Uterus (tissue), 3 donors: ENCODE measurements at regions not wholly inside any gene's neighbourhood (a gene's known extent, or its start where the extent isn't known, plus 50 kb on each side); places are given as distances from the start of the nearest gene placed in this dataset.

Experiments
- DNase-seq, 2 donors: peaks; one replicate each; pipeline ENCODE4 v3.0.0-alpha.2; 2019 to 2020
- H3K27ac ChIP-seq, 2 donors: fragments of 200-600 bp; sonication (generic); 1 replicate in 1 of 2; 2 replicates in 1 of 2; pipeline ENCODE4 v1.5.1; 2016 to 2018
- H3K27me3 ChIP-seq, 2 donors: fragments of 200-600 bp; sonication (generic); one replicate each; pipeline ENCODE4 v1.5.1; 2018 to 2019; ENCODE audit warnings: control low read depth in 1 of 2
- H3K36me3 ChIP-seq, 2 donors: fragments of 200-600 bp; sonication (generic); one replicate each; pipeline ENCODE4 v1.5.1; 2019; ENCODE audit warnings: control low read depth in 1 of 2
- H3K4me1 ChIP-seq, 2 donors: fragments of 200-600 bp; sonication (generic); one replicate each; pipeline ENCODE4 v1.5.1; 2018 to 2019; ENCODE audit warnings: control low read depth in 1 of 2
- H3K4me3 ChIP-seq, 2 donors: fragments of 200-600 bp; sonication (generic); 1 replicate in 1 of 2; 2 replicates in 1 of 2; pipeline ENCODE4 v1.5.1; 2018 to 2019; ENCODE audit warnings: mild to moderate bottlenecking in 1 of 2
- H3K9me3 ChIP-seq, 2 donors: fragments of 200-600 bp; sonication (generic); one replicate each; pipeline ENCODE4 v1.5.1; 2019; ENCODE audit warnings: control low read depth in 1 of 2
- POLR2A ChIP-seq, 2 donors: fragments of 450-650 bp; IDR thresholded peaks; one replicate each; pipeline ENCODE4 v1.6.1; 2016; ENCODE audit warnings: antibody characterized with exemption in 2 of 2, mild to moderate bottlenecking in 1 of 2, moderate library complexity in 1 of 2
- intact Hi-C: fragments of 100-400 bp; cut with DNase I; formaldehyde crosslinking; loops from one replicate; pipeline ENCODE4 v1.15.1; 2023; ENCODE audit warnings: low total_unique reads
- TF ChIP-seq, protein P1 (sequence below), 4 experiments: fragments of 200-600 bp in 2 of 4; fragments of 450-650 bp in 2 of 4; sonication (generic) in 2 of 4; IDR thresholded peaks; one replicate each; pipeline ENCODE4 v1.5.1; 2016 to 2019; ENCODE audit warnings: antibody characterized with exemption in 4 of 4, mild to moderate bottlenecking in 2 of 4, moderate library complexity in 1 of 4
- donor health status: DM: yes; HTN: yes; CAD: no.

DNA sequence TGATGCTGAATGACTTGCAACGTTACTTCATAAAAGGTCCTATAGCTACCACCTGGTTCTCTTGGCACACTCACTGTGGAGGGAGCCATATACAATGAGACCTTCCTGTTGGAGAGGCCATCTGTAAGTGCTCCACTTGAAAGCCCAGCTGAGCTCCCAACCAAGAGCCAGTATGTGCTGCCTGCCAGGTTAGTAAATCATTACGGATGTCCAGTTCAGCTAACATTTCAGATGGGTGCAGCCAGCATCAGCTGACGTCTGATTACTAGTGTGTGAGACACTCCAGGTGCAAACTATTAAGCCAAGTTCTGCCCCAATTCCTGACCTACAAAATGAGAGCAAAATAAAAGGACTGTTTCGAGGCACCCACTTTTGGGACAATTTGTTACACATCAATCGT is 274.4 kb upstream of the ROBO2 start:
- H3K9me3 ChIP-seq: no peaks in the 10 kb centered on the region
- no peak for DNase-seq
- no peak for TF ChIP-seq POLR2A (IDR thresholded peaks at IDR 0.05)
- TF ChIP-seq, protein P1, sequence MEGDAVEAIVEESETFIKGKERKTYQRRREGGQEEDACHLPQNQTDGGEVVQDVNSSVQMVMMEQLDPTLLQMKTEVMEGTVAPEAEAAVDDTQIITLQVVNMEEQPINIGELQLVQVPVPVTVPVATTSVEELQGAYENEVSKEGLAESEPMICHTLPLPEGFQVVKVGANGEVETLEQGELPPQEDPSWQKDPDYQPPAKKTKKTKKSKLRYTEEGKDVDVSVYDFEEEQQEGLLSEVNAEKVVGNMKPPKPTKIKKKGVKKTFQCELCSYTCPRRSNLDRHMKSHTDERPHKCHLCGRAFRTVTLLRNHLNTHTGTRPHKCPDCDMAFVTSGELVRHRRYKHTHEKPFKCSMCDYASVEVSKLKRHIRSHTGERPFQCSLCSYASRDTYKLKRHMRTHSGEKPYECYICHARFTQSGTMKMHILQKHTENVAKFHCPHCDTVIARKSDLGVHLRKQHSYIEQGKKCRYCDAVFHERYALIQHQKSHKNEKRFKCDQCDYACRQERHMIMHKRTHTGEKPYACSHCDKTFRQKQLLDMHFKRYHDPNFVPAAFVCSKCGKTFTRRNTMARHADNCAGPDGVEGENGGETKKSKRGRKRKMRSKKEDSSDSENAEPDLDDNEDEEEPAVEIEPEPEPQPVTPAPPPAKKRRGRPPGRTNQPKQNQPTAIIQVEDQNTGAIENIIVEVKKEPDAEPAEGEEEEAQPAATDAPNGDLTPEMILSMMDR (IDR thresholded peaks at IDR 0.05): no peak
- no peaks in the 10 kb centered on the region for H3K27me3 ChIP-seq
- intact Hi-C loops: no loop called here
- H3K36me3 ChIP-seq: no peaks in the 10 kb centered on the region
- no peaks in the 10 kb centered on the region for H3K4me1 ChIP-seq
- no peak overlapping the region for H3K4me3 ChIP-seq
- no peak overlapping the region for H3K27ac ChIP-seq

GRCh38 chr3:76768912-76769311 is 271.0 kb upstream of the ROBO2 start:
- intact Hi-C loops: no loop called here
- H3K27me3 ChIP-seq: no peaks in the 10 kb centered on the region
- H3K36me3 ChIP-seq: no peaks in the 10 kb centered on the region
- no peaks in the 10 kb centered on the region for H3K4me1 ChIP-seq
- H3K9me3 ChIP-seq: no peaks in the 10 kb centered on the region
- H3K4me3 ChIP-seq: no peak overlapping the region
- no peak for DNase-seq
- no peak overlapping the region for H3K27ac ChIP-seq
- TF ChIP-seq POLR2A (IDR thresholded peaks at IDR 0.05): no peak
- TF ChIP-seq, protein P1 (IDR thresholded peaks at IDR 0.05): no peak

- TF ChIP-seq, protein P1 (IDR thresholded peaks at IDR 0.05): no peak
- no peak for TF ChIP-seq POLR2A (IDR thresholded peaks at IDR 0.05)
- Histone ChIP-seq H3K4me3 (no peak overlapping the region), H3K27ac (no peak overlapping the region), H3K36me3 (no peaks in the 10 kb centered on the region), H3K4me1 (no peaks in the 10 kb centered on the region), H3K9me3 (no peaks in the 10 kb centered on the region), H3K27me3 (no peaks in the 10 kb centered on the region)
- intact Hi-C loops: no loop called here
- no peak for DNase-seq
Observed at GRCh38 chr3:76776927-76777326, 263.0 kb upstream of the ROBO2 start.

DNA sequence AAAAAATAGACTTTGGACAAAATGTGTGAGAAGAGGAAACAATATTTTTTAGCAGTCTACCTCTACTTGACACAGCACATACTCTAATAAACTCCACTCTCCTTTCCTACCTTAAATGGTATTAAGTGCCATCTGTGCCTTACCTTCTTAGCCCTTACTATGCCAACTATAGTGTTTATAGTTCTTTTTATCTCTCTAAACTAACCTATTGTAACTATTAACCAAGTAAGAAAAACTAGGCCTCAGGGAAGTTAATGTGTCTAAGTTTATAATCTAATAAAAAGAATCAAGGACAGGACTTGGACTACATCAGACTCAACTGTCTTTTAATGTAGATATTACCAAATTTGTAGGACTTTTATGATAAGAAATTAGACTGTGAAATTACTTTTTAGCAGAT is 251.7 kb upstream of the ROBO2 start:
- intact Hi-C loops: no loop called here
- Histone ChIP-seq H3K9me3 (no peaks in the 10 kb centered on the region), H3K27ac (no peak overlapping the region), H3K27me3 (no peaks in the 10 kb centered on the region), H3K4me3 (no peak overlapping the region), H3K36me3 (no peaks in the 10 kb centered on the region), H3K4me1 (no peaks in the 10 kb centered on the region)
- DNase-seq: no peak
- TF ChIP-seq, protein P1 (IDR thresholded peaks at IDR 0.05): no peak
- no peak for TF ChIP-seq POLR2A (IDR thresholded peaks at IDR 0.05)

DNA sequence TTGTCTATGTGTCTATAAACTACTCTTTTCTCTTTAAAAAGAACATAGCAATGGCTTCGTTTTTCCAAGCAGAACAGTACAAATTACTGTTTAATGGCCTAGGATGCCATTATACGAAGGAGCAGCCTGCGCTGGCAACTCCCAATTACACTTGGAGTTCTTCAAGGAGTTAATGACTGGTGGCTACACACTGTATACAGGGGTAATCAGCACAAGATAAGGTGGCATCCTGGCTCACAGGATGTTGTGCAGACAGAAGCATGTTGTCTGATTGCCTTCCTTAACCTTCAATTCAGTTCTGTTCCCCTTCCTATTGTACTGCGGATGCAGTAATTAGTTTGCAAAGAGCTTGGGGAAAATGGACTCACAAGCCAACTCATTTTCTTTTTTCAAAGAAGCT is 250.7 kb upstream of the ROBO2 start:
- DNase-seq: no peak
- H3K9me3 ChIP-seq: no peaks in the 10 kb centered on the region
- no peaks in the 10 kb centered on the region for H3K36me3 ChIP-seq
- TF ChIP-seq, protein P1 (IDR thresholded peaks at IDR 0.05): no peak
- TF ChIP-seq POLR2A (IDR thresholded peaks at IDR 0.05): no peak
- intact Hi-C loops: no loop called here
- no peak overlapping the region for H3K4me3 ChIP-seq
- H3K27me3 ChIP-seq: no peaks in the 10 kb centered on the region
- no peaks in the 10 kb centered on the region for H3K4me1 ChIP-seq
- H3K27ac ChIP-seq: no peak overlapping the region
